Choroid plexus epithelial cell (primary cell): ENCODE measurements at regions not wholly inside any gene's neighbourhood (a gene's known extent, or its start where the extent isn't known, plus 50 kb on each side); places are given as distances from the start of the nearest gene placed in this dataset.

Experiments used
- DNase-seq: peaks from one replicate; pipeline ENCODE4 v3.0.0-alpha.2; 2010; ENCODE audit warnings: low read depth
- H3K4me3 ChIP-seq: 2 replicates; pipeline ENCODE4 v1.5.1; 2011; ENCODE audit warnings: low read depth, mild to moderate bottlenecking, control low read depth, low read length, moderate library complexity
- CTCF ChIP-seq: conservative IDR thresholded peaks from 2 replicates; pipeline ENCODE4 v1.5.1; 2011; ENCODE audit warnings: low read depth, mild to moderate bottlenecking, control low read depth, inconsistent platforms, low read length, moderate library complexity

GRCh38 chr2:117411983-117412382, 402.5 kb upstream of the DDX18 start:
- DNase-seq, result no peak
- H3K4me3 ChIP-seq, result no peak overlapping the region
- TF ChIP-seq CTCF, result no peak

- no peak for DNase-seq
- no peak for TF ChIP-seq CTCF
- H3K4me3 ChIP-seq, result no peak overlapping the region
These were observed 381.7 kb upstream of the DDX18 start for GRCh38 chr2:117432746-117433145.

- no peak overlapping the region for H3K4me3 ChIP-seq
- no peak for TF ChIP-seq CTCF
- DNase-seq, result no peak
These were observed 377.8 kb upstream of the DDX18 start for GRCh38 chr2:117436697-117437096.

- H3K4me3 ChIP-seq, result no peak overlapping the region
- TF ChIP-seq CTCF, result peak; percentile 23
- no peak for DNase-seq
These were observed 344.0 kb upstream of the DDX18 start for GRCh38 chr2:117470311-117471095.

- no peak for TF ChIP-seq CTCF
- DNase-seq, result no peak
- no peak overlapping the region for H3K4me3 ChIP-seq
These were observed 332.9 kb upstream of the DDX18 start for GRCh38 chr2:117481608-117482007.

- DNase-seq, result no peak
- TF ChIP-seq CTCF, result no peak
- no peak overlapping the region for H3K4me3 ChIP-seq
These were observed 328.9 kb upstream of the DDX18 start for GRCh38 chr2:117485588-117485987.

- no peak for TF ChIP-seq CTCF
These were observed 328.4 kb upstream of the DDX18 start for GRCh38 chr2:117486081-117486480.

More at GRCh38 chr2:117486081-117486480, 328.4 kb upstream of the DDX18 start:
- no peak overlapping the region for H3K4me3 ChIP-seq
- no peak for DNase-seq
